Adrenal gland (tissue), 9 donors: ENCODE measurements at regions not wholly inside any gene's neighbourhood (a gene's known extent, or its start where the extent isn't known, plus 50 kb on each side); places are given as distances from the start of the nearest gene placed in this dataset.
"Not testable (repeated sequence)": the region's sequence is repeated elsewhere in the genome, so short reads cannot be mapped to it uniquely, and the experiment has no call there.

Source experiments
- DNase-seq, 7 donors: peaks; one replicate each; pipeline ENCODE4 v3.0.0-alpha.2; 2019 to 2020
- H3K27ac ChIP-seq, 5 donors: fragments of 200-600 bp; sonication (generic) in 4 of 5; 1 replicate in 3 of 5; 2 replicates in 2 of 5; pipeline versions ENCODE4 v1.5.1 to v1.8.0; 2016 to 2020; ENCODE audit warnings: mild to moderate bottlenecking in 1 of 5
- H3K27me3 ChIP-seq: fragments of 200-600 bp; 2 replicates; pipeline ENCODE4 v1.8.0; 2021
- H3K36me3 ChIP-seq, 2 donors: fragments of 200-600 bp; replicated peaks in 1 of 2; 1 replicate in 1 of 2; 2 replicates in 1 of 2; pipeline versions ENCODE4 v1.5.1 to v1.8.0; 2018 to 2022
- H3K4me1 ChIP-seq, 2 donors: fragments of 200-600 bp; replicated peaks in 1 of 2; 1 replicate in 1 of 2; 2 replicates in 1 of 2; pipeline versions ENCODE4 v1.5.1 to v1.8.0; 2018 to 2021
- H3K4me3 ChIP-seq, 4 donors: fragments of 200-600 bp; sonication (generic) in 3 of 4; one replicate each; pipeline ENCODE4 v1.5.1; 2016 to 2018
- H3K9me3 ChIP-seq, 3 donors: fragments of 200-600 bp; sonication (generic) in 1 of 3; replicated peaks in 1 of 3; 1 replicate in 2 of 3; 2 replicates in 1 of 3; pipeline versions ENCODE4 v1.5.1 to v1.8.0; 2016 to 2021
- CTCF ChIP-seq, 6 experiments: fragments of 450-650 bp in 4 of 6; fragments of 200-600 bp in 2 of 6; sonication (generic) in 1 of 6; IDR thresholded peaks; 1 replicate in 5 of 6; 2 replicates in 1 of 6; pipeline versions ENCODE4 v1.5.1 to v1.8.0; 2016 to 2021; ENCODE audit warnings: antibody characterized with exemption in 6 of 6, mild to moderate bottlenecking in 2 of 6, moderate library complexity in 1 of 6
- POLR2A ChIP-seq, 2 donors: fragments of 450-650 bp; IDR thresholded peaks; one replicate each; pipeline ENCODE4 v1.6.1; 2017; ENCODE audit warnings: antibody characterized with exemption in 2 of 2, mild to moderate bottlenecking in 2 of 2, moderate library complexity in 1 of 2
- WGBS, 4 donors: extraction: QIAGEN DNeasy Blood & Tissue Kit in 2 of 4; methylation state at CpG; one replicate each; pipeline versions ENCODE4 v1.1.5 to v1.1.7; 2013 to 2017; 5-methylcytosine and 5-hydroxymethylcytosine counted together
- intact Hi-C, 2 donors: fragments of 100-400 bp; cut with DNase I; formaldehyde crosslinking; loops; one replicate each; pipeline versions ENCODE4 v1.14.1 to v1.15.0; 2022 to 2023
- donor health status: healthy with polysubstance abuse.
- donor health status: Bipolar disorder and iron deficiency.
- donor health status: DM: yes; HTN: yes; CAD: no.
- donor health status: DM: no; HTN: no; CAD: no.
- donor health status: DM: no; HTN: no; CAD: no.

GRCh38 chr15:53923741-53924140, 54.5 kb upstream of the UNC13C start:
- intact Hi-C loops, H3K27me3 ChIP-seq, H3K27ac ChIP-seq, H3K4me1 ChIP-seq, H3K4me3 ChIP-seq, DNase-seq, H3K9me3 ChIP-seq, H3K36me3 ChIP-seq: not testable (repeated sequence)
- whole genome bisulfite sequencing, 4 donors, result 91 to 94% (median 93%) methylated on average over 13 of the region's 13 CpGs

- peaks cover 0 to 6% of the 10 kb centered on the region in 2 donors for H3K4me1 ChIP-seq
- intact Hi-C loops, result no loop called here
- no peak for TF ChIP-seq POLR2A (IDR thresholded peaks at IDR 0.05)
- no peak for TF ChIP-seq CTCF (IDR thresholded peaks at IDR 0.05)
- no peak overlapping the region for H3K27ac ChIP-seq
- H3K9me3 ChIP-seq, result no peaks in the 10 kb centered on the region
- DNase-seq, result peak in 6 of 7 donors; percentile 39 to 71 (median 52)
- no peak overlapping the region for H3K4me3 ChIP-seq
- H3K27me3 ChIP-seq, result peaks cover 6% of the 10 kb centered on the region
- WGBS, 4 donors, result 32 to 39% (median 35%) methylated on average over 11 of the region's 11 CpGs
- H3K36me3 ChIP-seq, result no peaks in the 10 kb centered on the region
Measured at GRCh38 chr15:53918180-53919079, 59.8 kb upstream of the UNC13C start.

- 78 to 85% (median 82%) methylated on average over 2 of the region's 2 CpGs for WGBS, 4 donors
Measured at GRCh38 chr15:53917109-53917508, 61.1 kb upstream of the UNC13C start.

GRCh38 chr15:53911431-53911830, 66.8 kb upstream of the UNC13C start:
- intact Hi-C loops, result no loop called here
- Histone ChIP-seq H3K27ac (no peak overlapping the region), H3K4me1 (no peaks in the 10 kb centered on the region), H3K9me3 (no peaks in the 10 kb centered on the region), H3K4me3 (no peak overlapping the region), H3K36me3 (no peaks in the 10 kb centered on the region), H3K27me3 (no peaks in the 10 kb centered on the region)
- no peak for TF ChIP-seq CTCF (IDR thresholded peaks at IDR 0.05)
- no peak for TF ChIP-seq POLR2A (IDR thresholded peaks at IDR 0.05)
- DNase-seq, result no peak
- 48 to 77% (median 71%) methylated on average over 9 to 10 of the region's 10 CpGs for WGBS, 4 donors

More at GRCh38 chr15:53917109-53917508, 61.1 kb upstream of the UNC13C start:
- no peak for TF ChIP-seq CTCF (IDR thresholded peaks at IDR 0.05)
- TF ChIP-seq POLR2A (IDR thresholded peaks at IDR 0.05), result no peak
- no peaks in the 10 kb centered on the region for H3K27me3 ChIP-seq
- peaks cover 0 to 6% of the 10 kb centered on the region in 2 donors for H3K4me1 ChIP-seq
- no peaks in the 10 kb centered on the region for H3K36me3 ChIP-seq
- intact Hi-C loops, result no loop called here
- DNase-seq, result no peak
- H3K4me3 ChIP-seq, result no peak overlapping the region
- no peak overlapping the region for H3K27ac ChIP-seq
- H3K9me3 ChIP-seq, result no peaks in the 10 kb centered on the region

GRCh38 chr15:53910852-53911251, 67.4 kb upstream of the UNC13C start:
- DNase-seq, result no peak
- TF ChIP-seq CTCF (IDR thresholded peaks at IDR 0.05) (no peak), POLR2A (IDR thresholded peaks at IDR 0.05) (no peak)
- Histone ChIP-seq H3K36me3 (no peaks in the 10 kb centered on the region), H3K27ac (no peak overlapping the region), H3K9me3 (no peaks in the 10 kb centered on the region), H3K4me1 (no peaks in the 10 kb centered on the region), H3K4me3 (no peak overlapping the region), H3K27me3 (no peaks in the 10 kb centered on the region)
- intact Hi-C loops, result no loop called here
- WGBS, 4 donors, result 80 to 92% (median 86%) methylated on average over 4 to 11 of the region's 11 CpGs
